ENCODE measurements at regions not wholly inside any gene's neighbourhood (a gene's known extent, or its start where the extent isn't known, plus 50 kb on each side); places are given as distances from the start of the nearest gene placed in this dataset.

DNA sequence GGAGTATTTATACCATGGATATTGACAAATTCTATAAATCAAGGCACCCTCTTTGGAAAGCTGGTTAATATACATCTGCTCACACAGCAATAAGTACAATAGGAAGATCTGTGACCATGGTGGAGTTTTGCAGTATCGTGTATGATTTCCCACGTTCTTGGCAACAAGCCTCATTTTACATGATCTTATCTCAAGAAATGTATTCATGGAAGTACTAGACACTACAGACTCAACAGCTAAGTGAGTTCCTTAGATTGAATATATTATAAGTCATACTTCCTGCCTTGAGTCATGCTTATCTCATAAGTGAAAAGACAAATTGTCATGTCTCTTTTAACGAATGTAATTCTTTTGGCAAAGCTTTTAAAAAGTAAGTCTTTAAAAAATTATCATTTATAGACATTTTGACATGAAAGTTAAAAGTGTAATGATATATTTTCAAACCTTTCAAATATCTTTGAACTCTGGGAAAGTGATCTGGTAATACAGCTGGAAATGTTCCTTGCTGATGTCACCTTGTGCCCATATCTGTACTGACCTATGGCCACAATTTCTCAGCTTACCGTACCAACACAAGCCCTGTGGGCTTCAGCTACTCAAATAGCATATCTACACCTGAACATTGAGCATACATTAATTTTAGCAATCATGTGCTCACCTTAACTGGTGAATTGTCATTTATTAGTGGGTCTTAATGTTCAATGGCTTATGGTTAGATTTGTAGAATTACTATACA, 130.3 kb upstream of the TMC3 start:
- TF ChIP-seq EZH2 (optimal IDR thresholded peaks at IDR 0.05; ENCODE audit: low read depth, low read length) = no peak
- TF ChIP-seq, protein P1, sequence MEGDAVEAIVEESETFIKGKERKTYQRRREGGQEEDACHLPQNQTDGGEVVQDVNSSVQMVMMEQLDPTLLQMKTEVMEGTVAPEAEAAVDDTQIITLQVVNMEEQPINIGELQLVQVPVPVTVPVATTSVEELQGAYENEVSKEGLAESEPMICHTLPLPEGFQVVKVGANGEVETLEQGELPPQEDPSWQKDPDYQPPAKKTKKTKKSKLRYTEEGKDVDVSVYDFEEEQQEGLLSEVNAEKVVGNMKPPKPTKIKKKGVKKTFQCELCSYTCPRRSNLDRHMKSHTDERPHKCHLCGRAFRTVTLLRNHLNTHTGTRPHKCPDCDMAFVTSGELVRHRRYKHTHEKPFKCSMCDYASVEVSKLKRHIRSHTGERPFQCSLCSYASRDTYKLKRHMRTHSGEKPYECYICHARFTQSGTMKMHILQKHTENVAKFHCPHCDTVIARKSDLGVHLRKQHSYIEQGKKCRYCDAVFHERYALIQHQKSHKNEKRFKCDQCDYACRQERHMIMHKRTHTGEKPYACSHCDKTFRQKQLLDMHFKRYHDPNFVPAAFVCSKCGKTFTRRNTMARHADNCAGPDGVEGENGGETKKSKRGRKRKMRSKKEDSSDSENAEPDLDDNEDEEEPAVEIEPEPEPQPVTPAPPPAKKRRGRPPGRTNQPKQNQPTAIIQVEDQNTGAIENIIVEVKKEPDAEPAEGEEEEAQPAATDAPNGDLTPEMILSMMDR (IDR thresholded peaks at IDR 0.05; ENCODE audit: low read length) = no peak

All from MM.1S (cell line).